Ovary (tissue), 7 donors: ENCODE measurements at regions not wholly inside any gene's neighbourhood (a gene's known extent, or its start where the extent isn't known, plus 50 kb on each side); places are given as distances from the start of the nearest gene placed in this dataset.

Experiments
- DNase-seq, 5 donors: peaks; one replicate each; pipeline ENCODE4 v3.0.0-alpha.2; 2019 to 2020
- H3K27ac ChIP-seq, 2 donors: fragments of 200-600 bp; one replicate each; pipeline versions ENCODE4 v1.5.1 to v1.8.0; 2019 to 2022
- H3K27me3 ChIP-seq: fragments of 200-600 bp; one replicate; pipeline ENCODE4 v1.8.0; 2022
- H3K36me3 ChIP-seq: fragments of 200-600 bp; sonication (generic); one replicate; pipeline ENCODE4 v1.5.1; 2019
- H3K4me1 ChIP-seq: one replicate; pipeline ENCODE4 v1.8.1; 2013; ENCODE audit warnings: mild to moderate bottlenecking, moderate library complexity; ENCODE audit not compliant: insufficient read depth
- H3K4me3 ChIP-seq: fragments of 200-600 bp; sonication (generic); one replicate; pipeline ENCODE4 v1.5.1; 2017
- H3K9me3 ChIP-seq, 2 donors: fragments of 200-600 bp in 1 of 2; sonication (generic) in 1 of 2; one replicate each; pipeline versions ENCODE4 v1.5.1 to v1.8.1; 2013 to 2019; ENCODE audit warnings: mild to moderate bottlenecking in 1 of 2, moderate library complexity in 1 of 2
- EP300 ChIP-seq: sonication (generic); formaldehyde crosslinking; IDR thresholded peaks from one replicate; pipeline ENCODE4 v1.6.1; 2017; ENCODE audit warnings: antibody characterized with exemption
- POLR2A ChIP-seq: fragments of 450-650 bp; IDR thresholded peaks from one replicate; pipeline ENCODE4 v1.6.1; 2017; ENCODE audit warnings: antibody characterized with exemption, mild to moderate bottlenecking, moderate library complexity
- WGBS, 3 donors: extraction: QIAGEN DNeasy Blood & Tissue Kit in 1 of 3; methylation state at CpG; one replicate each; pipeline versions ENCODE4 v1.1.5 to v1.1.7; 2013 to 2017; 5-methylcytosine and 5-hydroxymethylcytosine counted together
- intact Hi-C, 4 donors: fragments of 100-400 bp; cut with DNase I; formaldehyde crosslinking; loops; one replicate each; pipeline versions ENCODE4 v1.11.0 to v1.15.1; 2022 to 2023
- TF ChIP-seq, protein P1 (sequence below), 3 donors: fragments of 450-650 bp in 2 of 3; fragments of 200-600 bp in 1 of 3; IDR thresholded peaks; one replicate each; pipeline versions ENCODE4 v1.5.1 to v1.8.0; 2016 to 2022; ENCODE audit warnings: antibody characterized with exemption in 3 of 3, mild to moderate bottlenecking in 1 of 3
- donor health status: DM: no; HTN: no; CAD: no; lungs with moderate emphysema.
- donor health status: DM: no; HTN: no; CAD: no.
- donor health status: Bipolar disorder and iron deficiency.
- donor health status: DM: no; HTN: no; CAD: no.
- donor health status: DM: yes; HTN: yes; CAD: no.

DNA sequence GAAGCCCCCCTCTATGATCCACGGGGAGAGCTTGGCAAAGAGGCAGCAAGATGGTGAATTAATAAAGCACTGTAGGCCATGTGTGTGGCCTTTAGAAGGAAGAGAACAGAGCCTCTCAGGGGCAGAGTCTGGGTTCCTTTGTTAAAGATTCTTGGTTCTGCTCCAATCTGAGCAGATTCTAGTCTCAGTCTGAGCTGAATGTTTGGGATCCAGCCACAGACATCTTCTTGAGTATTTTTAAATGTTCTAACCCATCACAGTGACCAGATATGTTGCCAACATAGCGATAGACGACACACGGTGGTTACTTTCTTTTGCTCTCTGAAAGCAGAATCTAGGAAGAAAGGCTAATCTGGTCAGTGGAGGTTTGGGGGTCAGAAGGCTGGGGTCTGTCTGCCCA is 147.5 kb upstream of the GPR12 start:
- no peak for DNase-seq
- TF ChIP-seq EP300 (no peak), POLR2A (no peak)
- TF ChIP-seq, protein P1, sequence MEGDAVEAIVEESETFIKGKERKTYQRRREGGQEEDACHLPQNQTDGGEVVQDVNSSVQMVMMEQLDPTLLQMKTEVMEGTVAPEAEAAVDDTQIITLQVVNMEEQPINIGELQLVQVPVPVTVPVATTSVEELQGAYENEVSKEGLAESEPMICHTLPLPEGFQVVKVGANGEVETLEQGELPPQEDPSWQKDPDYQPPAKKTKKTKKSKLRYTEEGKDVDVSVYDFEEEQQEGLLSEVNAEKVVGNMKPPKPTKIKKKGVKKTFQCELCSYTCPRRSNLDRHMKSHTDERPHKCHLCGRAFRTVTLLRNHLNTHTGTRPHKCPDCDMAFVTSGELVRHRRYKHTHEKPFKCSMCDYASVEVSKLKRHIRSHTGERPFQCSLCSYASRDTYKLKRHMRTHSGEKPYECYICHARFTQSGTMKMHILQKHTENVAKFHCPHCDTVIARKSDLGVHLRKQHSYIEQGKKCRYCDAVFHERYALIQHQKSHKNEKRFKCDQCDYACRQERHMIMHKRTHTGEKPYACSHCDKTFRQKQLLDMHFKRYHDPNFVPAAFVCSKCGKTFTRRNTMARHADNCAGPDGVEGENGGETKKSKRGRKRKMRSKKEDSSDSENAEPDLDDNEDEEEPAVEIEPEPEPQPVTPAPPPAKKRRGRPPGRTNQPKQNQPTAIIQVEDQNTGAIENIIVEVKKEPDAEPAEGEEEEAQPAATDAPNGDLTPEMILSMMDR (IDR thresholded peaks at IDR 0.05): no peak
- H3K4me1 ChIP-seq: no peaks in the 10 kb centered on the region
- 69 to 72% (median 71%) methylated on average over 4 of the region's 4 CpGs for WGBS, 3 donors
- intact Hi-C loops: no loop called here
- H3K9me3 ChIP-seq: no peaks in the 10 kb centered on the region
- H3K36me3 ChIP-seq: no peaks in the 10 kb centered on the region
- no peak overlapping the region for H3K4me3 ChIP-seq
- H3K27me3 ChIP-seq: no peaks in the 10 kb centered on the region
- no peak overlapping the region for H3K27ac ChIP-seq

DNA sequence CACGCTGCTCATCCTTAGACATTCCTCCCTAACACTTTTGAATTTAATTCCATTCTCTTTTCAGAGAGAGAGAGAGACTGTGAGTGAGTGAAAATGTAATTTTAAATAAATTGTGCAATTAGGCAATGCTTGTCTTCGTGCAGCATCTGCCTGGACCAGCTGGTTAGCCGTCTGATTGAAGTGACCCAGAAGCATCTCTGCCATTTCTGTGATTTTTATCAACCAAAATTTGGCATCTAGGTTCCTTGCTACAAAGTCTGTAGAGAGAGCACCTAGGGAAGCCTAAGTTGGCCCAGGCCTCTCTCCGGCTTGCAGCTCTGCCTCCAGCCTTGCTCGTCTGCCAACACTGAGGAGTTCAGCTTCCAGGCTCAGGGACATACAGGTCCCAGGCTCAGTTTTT is 138.6 kb upstream of the GPR12 start:
- WGBS, 3 donors: 56 to 66% (median 63%) methylated on average over 5 of the region's 5 CpGs
- H3K27me3 ChIP-seq: no peaks in the 10 kb centered on the region
- DNase-seq: no peak
- H3K4me1 ChIP-seq: no peaks in the 10 kb centered on the region
- intact Hi-C loops: no loop called here
- no peaks in the 10 kb centered on the region for H3K9me3 ChIP-seq
- no peak overlapping the region for H3K4me3 ChIP-seq
- H3K27ac ChIP-seq: no peak overlapping the region
- TF ChIP-seq, protein P1 (IDR thresholded peaks at IDR 0.05): no peak
- no peak for TF ChIP-seq POLR2A
- no peak for TF ChIP-seq EP300
- H3K36me3 ChIP-seq: no peaks in the 10 kb centered on the region

DNA sequence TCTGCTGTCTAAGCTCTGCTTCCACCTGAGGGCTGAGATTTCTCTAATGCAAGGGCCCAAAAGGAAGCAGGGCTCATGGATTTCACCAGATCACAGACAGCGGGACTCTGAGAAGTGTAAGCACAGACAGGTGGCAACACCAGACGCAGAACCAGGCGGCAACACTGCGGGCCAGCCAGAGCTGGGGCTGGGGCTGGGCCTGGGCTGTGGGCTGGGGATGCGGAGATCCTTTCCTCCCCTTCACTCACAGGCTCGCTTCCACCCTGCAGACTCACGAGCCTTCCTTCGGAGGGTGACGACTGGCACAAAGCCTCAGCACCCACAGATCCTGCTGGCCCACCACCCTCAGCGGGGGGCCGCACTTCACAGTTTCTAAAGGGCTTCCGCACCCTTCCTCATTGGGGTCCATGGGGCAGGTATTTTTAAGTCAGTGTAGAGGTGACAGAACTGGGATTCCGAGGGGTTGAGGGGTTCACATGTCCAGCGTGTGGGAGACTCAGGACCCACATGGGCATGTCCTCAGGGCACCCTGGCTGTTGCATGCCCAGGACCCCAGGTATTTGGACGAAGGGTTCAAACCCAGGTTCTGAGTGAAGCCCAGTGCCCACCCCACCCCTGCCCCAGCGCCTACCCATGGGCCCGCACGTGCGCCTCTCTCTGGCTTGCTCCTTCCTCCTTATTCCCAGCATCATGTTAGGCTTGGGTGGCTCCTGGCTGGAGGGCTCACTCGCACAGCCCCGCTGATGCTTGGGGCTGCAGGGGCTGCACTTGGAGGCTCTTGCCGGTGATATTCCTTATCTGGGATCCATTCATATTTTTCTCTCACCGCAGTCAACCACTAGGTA is 137.3 kb upstream of the GPR12 start:
- TF ChIP-seq POLR2A (no peak), EP300 (no peak)
- TF ChIP-seq, protein P1 (IDR thresholded peaks at IDR 0.05): no peak
- no peak overlapping the region for H3K27ac ChIP-seq
- intact Hi-C loops: no loop called here
- no peaks in the 10 kb centered on the region for H3K9me3 ChIP-seq
- H3K27me3 ChIP-seq: no peaks in the 10 kb centered on the region
- no peak for DNase-seq
- WGBS, 3 donors: 85 to 91% (median 90%) methylated on average over 23 of the region's 23 CpGs
- H3K4me1 ChIP-seq: no peaks in the 10 kb centered on the region
- no peak overlapping the region for H3K4me3 ChIP-seq
- no peaks in the 10 kb centered on the region for H3K36me3 ChIP-seq

DNA sequence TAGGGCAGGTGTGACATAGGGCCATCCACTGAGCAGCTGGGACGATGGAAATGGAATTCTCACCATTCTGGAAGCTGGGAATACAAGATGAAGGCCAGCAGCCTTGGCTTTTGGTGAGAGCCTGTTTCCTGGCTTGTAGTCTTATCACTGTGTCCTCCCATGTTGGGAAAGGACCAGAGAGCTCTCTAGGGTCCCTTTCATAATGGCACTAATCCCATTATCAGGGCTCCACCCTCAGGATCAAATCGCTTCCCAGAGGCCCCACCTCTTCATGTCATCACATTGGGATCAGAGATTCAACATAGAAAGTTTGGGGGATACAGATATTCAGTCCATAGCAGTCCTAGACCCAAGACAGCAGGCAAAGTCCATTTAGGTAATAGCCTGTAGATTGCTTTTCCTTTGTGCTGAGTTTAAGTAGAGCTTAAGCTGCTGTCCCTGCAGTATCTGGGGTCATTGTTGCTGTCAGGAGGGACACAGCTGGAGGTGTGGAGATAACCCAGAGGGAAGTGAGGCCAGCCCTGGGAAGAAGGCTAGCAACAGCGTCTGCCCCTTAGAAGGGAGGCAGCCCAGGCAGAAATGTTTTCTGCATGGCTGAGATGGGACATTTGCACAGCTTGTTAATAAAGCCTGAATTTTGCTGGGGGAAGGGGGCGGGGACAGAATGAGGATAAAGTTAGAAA is 136.5 kb upstream of the GPR12 start:
- Histone ChIP-seq H3K36me3 (no peaks in the 10 kb centered on the region), H3K4me3 (no peak overlapping the region), H3K27ac (no peak overlapping the region), H3K4me1 (no peaks in the 10 kb centered on the region), H3K9me3 (no peaks in the 10 kb centered on the region), H3K27me3 (no peaks in the 10 kb centered on the region)
- intact Hi-C loops: no loop called here
- DNase-seq: no peak
- no peak for TF ChIP-seq EP300
- no peak for TF ChIP-seq POLR2A
- TF ChIP-seq, protein P1 (IDR thresholded peaks at IDR 0.05): no peak
- WGBS, 3 donors: 61 to 64% (median 62%) methylated on average over 4 of the region's 4 CpGs
